Esophagus (tissue), 2 donors: ENCODE measurements at regions not wholly inside any gene's neighbourhood (a gene's known extent, or its start where the extent isn't known, plus 50 kb on each side); places are given as distances from the start of the nearest gene placed in this dataset.

ENCODE experiments used
- H3K27ac ChIP-seq, 2 donors: one replicate each; pipeline ENCODE4 v1.5.1; 2013; ENCODE audit warnings: low read depth in 2 of 2, mild to moderate bottlenecking in 2 of 2, inconsistent platforms in 1 of 2, low read length in 1 of 2, moderate library complexity in 1 of 2
- H3K27me3 ChIP-seq, 2 donors: one replicate each; pipeline ENCODE4 v1.6.1; 2013; ENCODE audit warnings: low read length in 2 of 2, control low read depth in 1 of 2, mild to moderate bottlenecking in 1 of 2; ENCODE audit not compliant: insufficient read depth in 2 of 2, control insufficient read depth in 1 of 2
- H3K36me3 ChIP-seq, 2 donors: one replicate each; pipeline ENCODE4 v1.6.1; 2013; ENCODE audit warnings: low read length in 1 of 2; ENCODE audit not compliant: control insufficient read depth in 2 of 2, insufficient read depth in 2 of 2
- H3K4me1 ChIP-seq, 2 donors: one replicate each; pipeline ENCODE4 v1.6.1; 2013; ENCODE audit warnings: low read length in 1 of 2; ENCODE audit not compliant: control insufficient read depth in 2 of 2, insufficient read depth in 2 of 2
- H3K4me3 ChIP-seq, 2 donors: one replicate each; pipeline ENCODE4 v1.5.1; 2013; ENCODE audit warnings: low read length in 2 of 2, mild to moderate bottlenecking in 2 of 2, low read depth in 1 of 2, moderate library complexity in 1 of 2
- H3K9me3 ChIP-seq, 2 donors: one replicate each; pipeline ENCODE4 v1.6.1; 2013; ENCODE audit warnings: mild to moderate bottlenecking in 2 of 2, low read depth in 1 of 2, low read length in 1 of 2, moderate library complexity in 1 of 2; ENCODE audit not compliant: control insufficient read depth in 2 of 2, insufficient read depth in 1 of 2
- WGBS, 2 donors: extraction: QIAGEN DNeasy Blood & Tissue Kit; methylation state at CpG; one replicate each; pipeline ENCODE4 v1.1.7; 2013; 5-methylcytosine and 5-hydroxymethylcytosine counted together
- donor health status: healthy with polysubstance abuse.
- donor health status: Bipolar disorder and iron deficiency.

- Histone ChIP-seq H3K9me3 (no peaks in the 10 kb centered on the region), H3K27ac (no peak overlapping the region), H3K27me3 (no peaks in the 10 kb centered on the region), H3K36me3 (no peaks in the 10 kb centered on the region), H3K4me1 (no peaks in the 10 kb centered on the region), H3K4me3 (no peak overlapping the region)
- 83 to 91% methylated on average over 1 of the region's 1 CpG for WGBS, 2 donors
Observed at GRCh38 chr6:140071601-140072062, 697.2 kb upstream of the CITED2 start.

GRCh38 chr6:140070846-140071473 is 696.5 kb upstream of the CITED2 start:
- no peak overlapping the region for H3K27ac ChIP-seq
- no peaks in the 10 kb centered on the region for H3K4me1 ChIP-seq
- no peaks in the 10 kb centered on the region for H3K9me3 ChIP-seq
- WGBS, 2 donors = 60 to 62% methylated on average over 3 of the region's 3 CpGs
- H3K36me3 ChIP-seq = no peaks in the 10 kb centered on the region
- no peaks in the 10 kb centered on the region for H3K27me3 ChIP-seq
- H3K4me3 ChIP-seq = no peak overlapping the region

GRCh38 chr6:140069576-140069975 is 695.1 kb upstream of the CITED2 start:
- no peaks in the 10 kb centered on the region for H3K4me1 ChIP-seq
- no peak overlapping the region for H3K4me3 ChIP-seq
- no peaks in the 10 kb centered on the region for H3K36me3 ChIP-seq
- H3K27me3 ChIP-seq = no peaks in the 10 kb centered on the region
- H3K27ac ChIP-seq = no peak overlapping the region
- no peaks in the 10 kb centered on the region for H3K9me3 ChIP-seq

- Histone ChIP-seq H3K4me1 (no peaks in the 10 kb centered on the region), H3K27ac (no peak overlapping the region), H3K9me3 (no peaks in the 10 kb centered on the region), H3K4me3 (no peak overlapping the region), H3K27me3 (no peaks in the 10 kb centered on the region), H3K36me3 (no peaks in the 10 kb centered on the region)
- 81 to 84% methylated on average over 3 of the region's 3 CpGs for WGBS, 2 donors
Observed at GRCh38 chr6:140068801-140069200, 694.4 kb upstream of the CITED2 start.

GRCh38 chr6:140064366-140064765 is 689.9 kb upstream of the CITED2 start:
- no peaks in the 10 kb centered on the region for H3K36me3 ChIP-seq
- no peaks in the 10 kb centered on the region for H3K27me3 ChIP-seq
- H3K4me3 ChIP-seq = no peak overlapping the region
- no peaks in the 10 kb centered on the region for H3K4me1 ChIP-seq
- no peak overlapping the region for H3K27ac ChIP-seq
- WGBS, 2 donors = 85 to 92% methylated on average over 7 of the region's 7 CpGs
- no peaks in the 10 kb centered on the region for H3K9me3 ChIP-seq

GRCh38 chr6:140063021-140063399 is 688.6 kb upstream of the CITED2 start:
- no peak overlapping the region for H3K27ac ChIP-seq
- H3K4me1 ChIP-seq = no peaks in the 10 kb centered on the region
- H3K4me3 ChIP-seq = no peak overlapping the region
- no peaks in the 10 kb centered on the region for H3K36me3 ChIP-seq
- H3K27me3 ChIP-seq = no peaks in the 10 kb centered on the region
- H3K9me3 ChIP-seq = no peaks in the 10 kb centered on the region

GRCh38 chr6:140062043-140063020 is 687.9 kb upstream of the CITED2 start:
- WGBS, 2 donors = 34 to 53% methylated on average over 3 of the region's 3 CpGs
- H3K4me1 ChIP-seq = no peaks in the 10 kb centered on the region

GRCh38 chr6:140061110-140062042 is 686.9 kb upstream of the CITED2 start:
- no peaks in the 10 kb centered on the region for H3K36me3 ChIP-seq
- H3K4me1 ChIP-seq = no peaks in the 10 kb centered on the region
- no peak overlapping the region for H3K27ac ChIP-seq
- WGBS, 2 donors = 81 to 82% methylated on average over 5 of the region's 5 CpGs
- no peak overlapping the region for H3K4me3 ChIP-seq
- no peaks in the 10 kb centered on the region for H3K9me3 ChIP-seq
- no peaks in the 10 kb centered on the region for H3K27me3 ChIP-seq

More at GRCh38 chr6:140062043-140063020, 687.9 kb upstream of the CITED2 start:
- H3K9me3 ChIP-seq = no peaks in the 10 kb centered on the region
- H3K36me3 ChIP-seq = no peaks in the 10 kb centered on the region
- no peaks in the 10 kb centered on the region for H3K27me3 ChIP-seq
- no peak overlapping the region for H3K27ac ChIP-seq
- H3K4me3 ChIP-seq = no peak overlapping the region

GRCh38 chr6:140059947-140060346 is 685.5 kb upstream of the CITED2 start:
- Histone ChIP-seq H3K27ac (no peak overlapping the region), H3K4me1 (no peaks in the 10 kb centered on the region), H3K36me3 (no peaks in the 10 kb centered on the region), H3K27me3 (no peaks in the 10 kb centered on the region), H3K9me3 (no peaks in the 10 kb centered on the region), H3K4me3 (no peak overlapping the region)
- 94 to 97% methylated on average over 1 of the region's 1 CpG for WGBS, 2 donors
